ENCODE measurements at regions not wholly inside any gene's neighbourhood (a gene's known extent, or its start where the extent isn't known, plus 50 kb on each side); places are given as distances from the start of the nearest gene placed in this dataset.

DNA sequence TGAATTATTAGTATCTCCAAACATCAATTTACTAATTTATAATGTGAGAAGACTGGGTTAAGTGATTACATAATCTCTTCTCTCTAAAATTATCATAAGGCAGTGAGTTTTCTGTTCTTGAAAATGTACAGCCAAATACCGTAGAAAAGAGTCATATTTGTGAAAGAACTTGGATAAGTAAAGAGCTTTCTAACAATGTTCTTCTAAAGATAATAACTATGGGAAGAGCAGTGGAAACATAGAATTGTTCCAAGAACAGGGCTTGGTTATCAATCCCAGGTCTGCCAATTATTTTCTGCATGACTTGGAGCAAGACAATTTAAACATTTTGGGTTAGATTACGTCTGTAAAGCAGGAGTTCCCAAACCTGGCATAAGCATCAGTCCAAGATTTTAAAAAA is 198.1 kb upstream of the SGK1 start:
- DNase-seq (ENCODE audit: low read depth in 4 of 4, low spot score in 2 of 4), result no peak

DNA sequence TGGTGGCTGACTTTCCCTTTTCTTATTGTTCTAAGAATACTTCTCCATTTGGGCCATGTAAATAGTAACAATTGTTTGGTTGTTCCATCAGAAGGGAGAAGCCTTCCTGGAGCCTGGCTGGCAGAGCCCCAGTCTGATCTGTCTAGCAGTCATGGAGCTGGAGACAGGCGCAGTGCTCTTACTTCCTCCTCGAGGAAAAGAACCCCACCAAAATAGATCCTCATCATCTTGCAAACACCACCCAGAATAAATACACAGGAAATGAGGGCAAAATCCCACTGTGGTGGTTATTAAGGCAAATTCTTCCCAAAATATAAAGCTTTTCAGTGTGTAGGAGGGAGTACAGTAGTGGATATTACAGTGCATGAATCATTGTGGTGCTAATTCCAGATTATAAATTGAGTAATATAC is 195.1 kb upstream of the SGK1 start:
- DNase-seq (ENCODE audit: low read depth in 4 of 4, low spot score in 2 of 4), result no peak

DNA sequence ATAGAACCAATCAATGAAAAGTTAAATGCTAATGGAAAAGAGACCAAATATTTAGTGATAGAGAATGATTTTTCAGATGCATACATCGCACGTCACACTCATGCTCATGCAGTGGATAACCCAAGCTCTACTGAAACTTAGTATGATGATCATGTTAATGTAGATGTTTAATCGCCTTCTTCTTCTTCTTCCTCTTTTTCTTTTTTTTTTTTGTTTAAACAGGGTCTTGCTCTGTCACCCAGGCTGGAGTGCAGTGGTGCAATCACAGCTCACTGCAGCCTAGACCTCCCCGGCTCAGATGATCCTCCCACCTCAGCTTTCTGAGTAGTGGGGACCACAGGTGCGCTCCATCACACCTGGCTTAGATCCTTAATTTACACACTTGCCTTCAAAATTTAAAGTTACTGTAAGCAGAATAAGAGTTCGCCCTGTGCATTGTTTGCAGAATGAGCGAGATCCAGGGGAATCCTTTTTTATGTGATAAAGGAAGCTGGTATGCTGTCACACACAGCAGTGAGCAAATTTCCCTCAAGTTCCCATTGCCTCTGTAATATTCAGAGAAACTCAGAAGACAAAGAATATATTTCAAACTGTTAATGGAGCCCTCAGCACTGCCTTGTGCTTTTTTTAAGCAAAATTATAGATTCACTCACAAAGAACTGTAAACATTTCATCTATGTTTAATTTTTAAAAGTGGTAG is 194.2 kb upstream of the SGK1 start:
- no peak for DNase-seq (ENCODE audit: low read depth in 4 of 4, low spot score in 2 of 4)

DNA sequence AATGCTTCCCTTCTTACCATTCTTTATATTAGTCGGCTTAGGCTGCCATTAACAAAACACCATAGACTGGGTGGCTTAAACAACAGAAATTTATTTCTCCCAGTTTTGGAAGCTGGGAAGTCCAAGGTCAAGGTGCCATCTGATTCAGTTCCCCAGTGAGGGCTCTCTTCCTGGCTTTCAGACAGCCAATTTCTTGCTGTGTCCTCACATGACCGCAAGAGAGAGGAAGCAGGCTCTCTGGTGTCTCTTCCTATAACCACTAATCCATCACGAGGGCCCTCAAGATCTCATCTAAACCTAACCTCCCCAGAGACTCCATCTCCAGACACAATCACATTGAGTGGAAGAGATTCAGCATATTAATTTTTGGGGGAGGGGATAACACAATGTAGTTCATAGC is 193.0 kb upstream of the SGK1 start:
- DNase-seq (ENCODE audit: low read depth in 4 of 4, low spot score in 2 of 4), result no peak

DNA sequence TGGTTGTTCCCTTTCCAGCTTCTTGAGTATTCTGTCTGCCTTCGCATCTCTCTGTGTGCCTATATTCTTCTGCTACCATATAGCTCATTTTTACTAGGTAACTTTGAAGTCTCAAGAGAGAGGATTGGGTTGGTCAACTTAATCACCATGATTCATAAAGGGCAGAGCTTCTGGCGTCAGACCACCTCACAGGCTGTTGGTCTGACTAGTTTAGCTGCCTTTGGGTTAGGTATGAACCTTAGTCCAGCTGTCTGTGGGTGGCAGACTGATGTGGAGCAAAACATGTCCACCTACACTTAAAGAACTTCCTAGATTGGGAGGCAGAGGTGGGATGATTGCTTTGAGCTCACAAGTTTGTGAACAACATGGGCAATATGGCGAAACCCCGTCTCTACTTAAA is 192.2 kb upstream of the SGK1 start:
- DNase-seq (ENCODE audit: low read depth in 4 of 4, low spot score in 2 of 4), result no peak

- no peak for DNase-seq (ENCODE audit: low read depth in 4 of 4, low spot score in 2 of 4)
Measured at GRCh38 chr6:134508862-134509498, 191.1 kb upstream of the SGK1 start.

DNA sequence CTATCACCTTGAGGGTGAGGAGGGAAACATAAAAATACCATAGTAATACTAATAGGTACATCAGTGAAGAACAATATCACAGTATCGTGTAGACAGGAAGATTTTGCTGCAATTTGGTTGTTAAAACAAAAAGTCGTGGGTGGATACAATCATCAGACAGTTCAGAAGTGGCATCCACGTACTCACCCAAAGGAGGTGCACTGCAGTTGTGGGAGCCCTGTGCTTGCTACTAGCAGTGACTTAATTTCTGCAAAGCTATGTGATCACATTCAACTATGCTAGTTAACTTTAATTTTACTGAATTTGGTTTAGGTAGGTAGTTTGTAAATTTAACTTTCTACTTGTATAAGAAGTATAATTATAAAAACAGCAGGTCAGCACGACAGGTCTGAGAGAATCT is 188.2 kb upstream of the SGK1 start:
- DNase-seq (ENCODE audit: low read depth in 4 of 4, low spot score in 2 of 4), result no peak

GRCh38 chr6:134503585-134504281 is 185.8 kb upstream of the SGK1 start:
- no peak for DNase-seq (ENCODE audit: low read depth in 4 of 4, low spot score in 2 of 4)

- DNase-seq (ENCODE audit: low read depth in 4 of 4, low spot score in 2 of 4), result no peak
Measured at GRCh38 chr6:134502614-134503549, 185.0 kb upstream of the SGK1 start.

- DNase-seq (ENCODE audit: low read depth in 4 of 4, low spot score in 2 of 4), result no peak
Measured at GRCh38 chr6:134495890-134496248, 178.0 kb upstream of the SGK1 start.

DNA sequence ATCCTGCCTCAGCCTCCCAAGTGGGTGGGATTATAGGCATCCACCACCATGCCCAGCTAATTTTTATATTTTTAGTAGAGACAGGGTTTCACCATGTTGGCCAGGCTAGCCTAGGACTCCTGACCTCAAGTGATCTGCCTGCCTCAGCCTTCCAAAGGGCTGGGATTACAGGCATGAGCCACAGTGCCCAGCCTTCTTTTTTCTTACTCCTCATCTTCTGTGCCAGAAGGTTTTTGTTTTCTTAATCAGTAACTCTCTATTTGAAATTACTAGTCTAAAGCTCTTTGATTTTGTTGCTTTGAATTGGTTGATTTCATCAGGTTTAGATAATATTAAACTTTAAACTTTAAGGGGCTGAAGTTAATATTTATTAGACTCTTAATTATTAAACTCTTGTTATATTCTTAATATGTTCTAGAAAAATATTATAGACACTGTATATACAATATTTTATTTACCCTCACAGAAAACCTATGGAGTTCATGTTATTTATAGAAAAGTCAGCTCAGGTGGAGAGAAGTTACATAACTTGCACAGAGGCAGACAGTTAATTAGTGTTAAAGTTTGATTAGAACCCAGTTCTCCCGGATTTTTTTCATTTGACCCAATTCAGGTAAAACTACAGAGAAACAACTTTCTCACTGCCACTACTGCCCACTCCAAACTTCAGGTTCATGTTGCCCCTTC is 177.4 kb upstream of the SGK1 start:
- no peak for DNase-seq (ENCODE audit: low read depth in 4 of 4, low spot score in 2 of 4)

- no peak for DNase-seq (ENCODE audit: low read depth in 4 of 4, low spot score in 2 of 4)
Measured at GRCh38 chr6:134493789-134494188, 175.9 kb upstream of the SGK1 start.

- no peak for DNase-seq (ENCODE audit: low read depth in 4 of 4, low spot score in 2 of 4)
Measured at GRCh38 chr6:134491477-134491876, 173.6 kb upstream of the SGK1 start.

DNA sequence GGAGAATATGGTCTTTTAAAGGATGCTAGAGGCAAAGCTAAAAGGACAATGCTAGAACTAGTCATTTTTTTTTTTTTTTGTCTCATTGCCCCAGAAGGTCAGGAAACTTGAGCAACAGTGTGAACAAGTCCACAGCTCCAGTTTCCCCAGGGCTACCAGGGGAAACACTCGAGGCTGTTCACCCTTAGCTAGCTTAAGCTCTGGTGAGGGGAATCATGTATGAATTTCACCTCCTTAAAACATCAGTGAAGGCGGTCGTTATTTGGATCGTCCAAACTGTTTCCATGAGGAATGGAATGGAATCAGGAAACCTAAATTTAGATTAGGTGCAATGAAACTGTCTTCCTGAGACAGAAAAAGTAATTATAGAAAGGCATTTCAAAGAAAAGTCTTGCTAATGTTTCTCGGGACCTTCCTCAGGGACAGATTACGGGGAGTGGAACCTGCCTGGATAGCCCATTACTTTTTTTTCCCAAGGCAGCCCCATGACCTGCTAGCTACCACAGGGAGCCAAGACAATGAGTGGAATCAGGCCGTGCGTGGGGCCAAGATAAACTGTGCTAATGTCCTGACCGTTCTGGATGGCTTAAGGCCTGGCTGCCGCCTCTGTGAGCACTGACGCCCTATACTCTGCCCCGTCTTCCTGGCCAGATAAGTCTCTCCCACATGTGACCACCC is 164.8 kb upstream of the SGK1 start:
- peak in 3 of 4 donors; percentile 15 to 37 (median 28) for DNase-seq (ENCODE audit: low read depth in 4 of 4, low spot score in 2 of 4)

GRCh38 chr6:134481966-134482365 is 164.1 kb upstream of the SGK1 start:
- no peak for DNase-seq (ENCODE audit: low read depth in 4 of 4, low spot score in 2 of 4)

GRCh38 chr6:134480593-134480992 is 162.7 kb upstream of the SGK1 start:
- no peak for DNase-seq (ENCODE audit: low read depth in 4 of 4, low spot score in 2 of 4)

- no peak for DNase-seq (ENCODE audit: low read depth in 4 of 4, low spot score in 2 of 4)
Measured at GRCh38 chr6:134478764-134479399, 161.0 kb upstream of the SGK1 start.

DNA sequence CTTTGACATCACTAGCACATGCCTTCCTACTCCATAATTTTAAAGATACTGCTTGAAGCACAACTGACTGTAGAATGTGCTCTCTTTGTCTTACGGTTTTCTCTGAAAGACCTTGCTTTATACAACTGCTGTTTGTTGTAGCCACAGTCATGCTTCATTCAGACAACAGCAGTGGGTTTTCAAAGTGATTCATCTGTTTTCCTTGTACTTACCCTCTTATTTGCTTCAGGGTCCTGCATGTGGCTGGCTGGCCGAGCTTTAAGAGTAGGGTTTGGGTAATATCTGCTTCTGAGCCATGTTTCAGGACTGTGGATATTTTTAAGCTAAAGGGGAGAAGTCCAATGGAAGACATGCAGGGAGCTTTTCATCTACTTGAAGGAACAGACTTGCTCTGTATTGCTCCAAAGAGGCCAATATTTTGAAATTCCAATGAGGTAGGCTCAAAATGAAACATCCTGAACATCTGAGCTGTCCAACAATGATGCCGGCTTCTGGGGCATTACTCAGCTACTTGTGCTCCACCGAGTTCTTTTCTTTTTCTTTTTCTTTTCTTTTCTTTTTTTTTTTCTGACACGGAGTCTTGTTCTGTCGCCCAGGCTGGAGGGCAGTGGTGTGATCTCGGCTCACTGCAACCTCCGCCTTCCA is 160.2 kb upstream of the SGK1 start:
- no peak for DNase-seq (ENCODE audit: low read depth in 4 of 4, low spot score in 2 of 4)

- no peak for DNase-seq (ENCODE audit: low read depth in 4 of 4, low spot score in 2 of 4)
Measured at GRCh38 chr6:134474955-134475354, 157.0 kb upstream of the SGK1 start.
